ENCODE measurements at regions not wholly inside any gene's neighbourhood (a gene's known extent, or its start where the extent isn't known, plus 50 kb on each side); places are given as distances from the start of the nearest gene placed in this dataset.

- TF ChIP-seq POLR2A (IDR thresholded peaks at IDR 0.05; ENCODE audit: low read depth, low read length) (no peak), TAF1 (IDR thresholded peaks at IDR 0.05; ENCODE audit: borderline replicate concordance, low read depth, low read length) (no peak), POLR2AphosphoS5 (IDR thresholded peaks at IDR 0.05; ENCODE audit: low read depth, low read length) (no peak)
- no peak for FAIRE-seq
Measured at GRCh38 chr3:80697291-80697690, 929.5 kb upstream of the ROBO1 start.

GRCh38 chr3:80696280-80696679 lies 928.5 kb upstream of the ROBO1 start:
- FAIRE-seq, result no peak
- TF ChIP-seq POLR2A (IDR thresholded peaks at IDR 0.05; ENCODE audit: low read depth, low read length) (no peak), POLR2AphosphoS5 (IDR thresholded peaks at IDR 0.05; ENCODE audit: low read depth, low read length) (no peak), TAF1 (IDR thresholded peaks at IDR 0.05; ENCODE audit: borderline replicate concordance, low read depth, low read length) (no peak)
- DNase-seq (ENCODE audit: insufficient read length), result no peak

More at GRCh38 chr3:80697291-80697690, 929.5 kb upstream of the ROBO1 start:
- no peak for DNase-seq (ENCODE audit: insufficient read length)

- no peak for TF ChIP-seq POLR2A (IDR thresholded peaks at IDR 0.05; ENCODE audit: low read depth, low read length)
- TF ChIP-seq POLR2AphosphoS5 (IDR thresholded peaks at IDR 0.05; ENCODE audit: low read depth, low read length), result no peak
- no peak for TF ChIP-seq TAF1 (IDR thresholded peaks at IDR 0.05; ENCODE audit: borderline replicate concordance, low read depth, low read length)
- DNase-seq (ENCODE audit: insufficient read length) (no peak), FAIRE-seq (no peak)
Measured at GRCh38 chr3:80688814-80689213, 921.0 kb upstream of the ROBO1 start.

GRCh38 chr3:80682951-80683350 lies 915.2 kb upstream of the ROBO1 start:
- FAIRE-seq, result no peak
- no peak for DNase-seq (ENCODE audit: insufficient read length)
- no peak for TF ChIP-seq TAF1 (IDR thresholded peaks at IDR 0.05; ENCODE audit: borderline replicate concordance, low read depth, low read length)
- TF ChIP-seq POLR2AphosphoS5 (IDR thresholded peaks at IDR 0.05; ENCODE audit: low read depth, low read length), result no peak
- no peak for TF ChIP-seq POLR2A (IDR thresholded peaks at IDR 0.05; ENCODE audit: low read depth, low read length)

DNA sequence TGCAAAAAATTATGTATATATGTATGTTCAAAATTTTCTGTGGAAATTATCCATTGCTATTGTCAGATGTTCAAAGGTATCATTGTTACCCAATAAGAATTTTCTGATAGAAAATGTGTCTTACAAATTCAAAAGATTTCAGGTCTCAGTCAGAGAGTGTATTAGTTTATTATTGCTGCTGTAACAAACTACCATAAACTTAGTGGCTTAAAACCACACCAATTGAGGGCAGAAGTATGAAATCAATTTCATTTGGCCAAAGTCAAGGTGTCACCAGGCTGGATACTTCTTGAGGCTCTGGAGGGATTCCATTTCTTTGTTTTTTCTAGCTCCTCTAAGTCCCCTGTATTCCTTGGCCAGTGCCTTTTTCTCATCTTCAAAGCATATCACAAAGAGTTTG lies 914.4 kb upstream of the ROBO1 start:
- DNase-seq (ENCODE audit: insufficient read length) (no peak), FAIRE-seq (no peak)
- TF ChIP-seq POLR2A (IDR thresholded peaks at IDR 0.05; ENCODE audit: low read depth, low read length) (no peak), POLR2AphosphoS5 (IDR thresholded peaks at IDR 0.05; ENCODE audit: low read depth, low read length) (no peak), TAF1 (IDR thresholded peaks at IDR 0.05; ENCODE audit: borderline replicate concordance, low read depth, low read length) (no peak)

DNA sequence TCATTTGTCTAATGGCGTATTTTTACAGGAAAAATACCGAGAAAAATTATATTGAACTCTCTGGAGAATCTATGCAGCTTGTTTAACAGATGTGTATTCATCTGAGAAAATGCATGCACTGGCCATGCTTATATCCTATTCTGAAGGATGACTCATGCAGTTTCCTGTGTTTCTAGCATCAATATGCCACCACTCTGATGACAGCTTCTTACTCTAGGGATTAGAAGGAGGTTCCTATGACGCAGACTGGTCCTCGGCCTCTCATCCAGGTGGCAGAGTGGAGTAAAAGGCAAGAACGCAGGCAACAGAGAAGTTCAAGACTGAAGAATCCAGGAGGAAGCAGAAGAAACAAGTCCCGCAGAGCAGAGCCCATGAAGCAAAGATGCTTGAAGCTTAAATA lies 910.0 kb upstream of the ROBO1 start:
- no peak for TF ChIP-seq TAF1 (IDR thresholded peaks at IDR 0.05; ENCODE audit: borderline replicate concordance, low read depth, low read length)
- no peak for TF ChIP-seq POLR2A (IDR thresholded peaks at IDR 0.05; ENCODE audit: low read depth, low read length)
- no peak for TF ChIP-seq POLR2AphosphoS5 (IDR thresholded peaks at IDR 0.05; ENCODE audit: low read depth, low read length)
- FAIRE-seq (no peak), DNase-seq (ENCODE audit: insufficient read length) (no peak)

- TF ChIP-seq POLR2AphosphoS5 (IDR thresholded peaks at IDR 0.05; ENCODE audit: low read depth, low read length) (no peak), TAF1 (IDR thresholded peaks at IDR 0.05; ENCODE audit: borderline replicate concordance, low read depth, low read length) (no peak), POLR2A (IDR thresholded peaks at IDR 0.05; ENCODE audit: low read depth, low read length) (no peak)
- FAIRE-seq (no peak), DNase-seq (ENCODE audit: insufficient read length) (no peak)
Measured at GRCh38 chr3:80676866-80677265, 909.1 kb upstream of the ROBO1 start.

DNA sequence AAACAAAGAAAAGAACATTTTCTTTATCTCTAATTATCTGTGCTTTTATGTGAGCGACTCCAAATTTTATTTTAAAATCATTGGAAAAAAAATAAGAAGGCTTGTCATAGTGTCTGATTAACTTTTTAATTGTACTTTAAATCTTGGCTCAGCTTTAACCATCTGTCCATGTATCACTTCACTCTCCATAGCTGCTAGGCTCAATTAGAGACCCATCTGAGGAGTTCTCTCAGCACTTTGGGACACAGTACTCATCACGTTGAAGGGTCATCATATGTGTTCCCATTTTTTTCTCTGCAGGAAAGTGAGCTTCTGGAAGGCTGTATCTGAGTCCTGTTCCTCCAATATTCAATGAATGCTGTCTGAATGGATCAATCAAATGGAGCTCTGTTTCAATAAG lies 908.5 kb upstream of the ROBO1 start:
- no peak for DNase-seq (ENCODE audit: insufficient read length)

GRCh38 chr3:80675790-80676189 lies 908.0 kb upstream of the ROBO1 start:
- DNase-seq (ENCODE audit: insufficient read length) (no peak), FAIRE-seq (no peak)
- TF ChIP-seq POLR2A (IDR thresholded peaks at IDR 0.05; ENCODE audit: low read depth, low read length), result no peak
- no peak for TF ChIP-seq TAF1 (IDR thresholded peaks at IDR 0.05; ENCODE audit: borderline replicate concordance, low read depth, low read length)
- no peak for TF ChIP-seq POLR2AphosphoS5 (IDR thresholded peaks at IDR 0.05; ENCODE audit: low read depth, low read length)

More for the DNA sequence above, 908.5 kb upstream of the ROBO1 start:
- TF ChIP-seq POLR2A (IDR thresholded peaks at IDR 0.05; ENCODE audit: low read depth, low read length) (no peak), TAF1 (IDR thresholded peaks at IDR 0.05; ENCODE audit: borderline replicate concordance, low read depth, low read length) (no peak), POLR2AphosphoS5 (IDR thresholded peaks at IDR 0.05; ENCODE audit: low read depth, low read length) (no peak)
- no peak for FAIRE-seq

GRCh38 chr3:80668600-80669294 lies 900.9 kb upstream of the ROBO1 start:
- FAIRE-seq, result no peak
- DNase-seq (ENCODE audit: insufficient read length), result no peak
- TF ChIP-seq POLR2AphosphoS5 (IDR thresholded peaks at IDR 0.05; ENCODE audit: low read depth, low read length), result no peak
- no peak for TF ChIP-seq POLR2A (IDR thresholded peaks at IDR 0.05; ENCODE audit: low read depth, low read length)

DNA sequence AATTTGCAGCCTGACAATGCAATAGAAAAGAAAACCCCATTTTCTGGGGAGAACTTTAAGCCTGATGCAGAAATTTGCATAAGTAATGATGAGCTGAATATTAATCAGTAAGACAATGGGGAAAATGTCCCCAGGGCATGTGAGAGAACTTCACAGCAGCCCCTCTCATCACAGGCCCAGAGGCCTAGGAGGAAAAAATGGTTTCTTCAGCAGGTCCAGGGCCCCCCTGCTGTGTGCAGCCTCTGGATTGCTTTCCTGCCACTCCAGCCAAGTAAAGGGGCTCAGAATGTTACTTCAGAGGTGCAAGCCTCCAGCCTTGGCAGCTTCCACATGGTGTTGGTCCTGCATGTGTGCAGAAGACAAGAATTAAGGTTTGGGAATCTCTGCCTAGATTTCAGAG lies 900.3 kb upstream of the ROBO1 start:
- DNase-seq (ENCODE audit: insufficient read length) (no peak), FAIRE-seq (no peak)
- TF ChIP-seq TAF1 (IDR thresholded peaks at IDR 0.05; ENCODE audit: borderline replicate concordance, low read depth, low read length), result no peak
- no peak for TF ChIP-seq POLR2AphosphoS5 (IDR thresholded peaks at IDR 0.05; ENCODE audit: low read depth, low read length)
- no peak for TF ChIP-seq POLR2A (IDR thresholded peaks at IDR 0.05; ENCODE audit: low read depth, low read length)

GRCh38 chr3:80663426-80663825 lies 895.6 kb upstream of the ROBO1 start:
- no peak for DNase-seq (ENCODE audit: insufficient read length)
- TF ChIP-seq TAF1 (IDR thresholded peaks at IDR 0.05; ENCODE audit: borderline replicate concordance, low read depth, low read length) (no peak), POLR2A (IDR thresholded peaks at IDR 0.05; ENCODE audit: low read depth, low read length) (no peak), POLR2AphosphoS5 (IDR thresholded peaks at IDR 0.05; ENCODE audit: low read depth, low read length) (no peak)
- no peak for FAIRE-seq
